RWPE1 (cell line): ENCODE measurements at regions not wholly inside any gene's neighbourhood (a gene's known extent, or its start where the extent isn't known, plus 50 kb on each side); places are given as distances from the start of the nearest gene placed in this dataset.

Experiments used
- CTCF ChIA-PET: fragments of 350-600 bp; sonication (Branson Sonifier 250); formaldehyde crosslinking; extraction: SDS; loops from one replicate; lab custom pipeline; 2021; lab: Yijun Ruan, JAX
- POLR2A ChIA-PET: fragments of 400-600 bp; formaldehyde crosslinking; extraction: SDS; loops from one replicate; lab custom pipeline; 2020; ENCODE audit warnings: antibody characterized with exemption; ENCODE audit not compliant: low non-redundant PET; lab: Yijun Ruan, JAX
- DNase-seq: peaks from one replicate; pipeline ENCODE4 v3.0.0; 2012; ENCODE audit warnings: low spot score
- H3K27ac ChIP-seq: fragments of 450-650 bp; 2 replicates; pipeline ENCODE4 v1.5.1; 2017
- TF ChIP-seq, protein P1 (sequence below): fragments of 450-650 bp; conservative IDR thresholded peaks from 2 replicates; pipeline ENCODE4 v1.5.1; 2017; ENCODE audit warnings: low read depth, mild to moderate bottlenecking

DNA sequence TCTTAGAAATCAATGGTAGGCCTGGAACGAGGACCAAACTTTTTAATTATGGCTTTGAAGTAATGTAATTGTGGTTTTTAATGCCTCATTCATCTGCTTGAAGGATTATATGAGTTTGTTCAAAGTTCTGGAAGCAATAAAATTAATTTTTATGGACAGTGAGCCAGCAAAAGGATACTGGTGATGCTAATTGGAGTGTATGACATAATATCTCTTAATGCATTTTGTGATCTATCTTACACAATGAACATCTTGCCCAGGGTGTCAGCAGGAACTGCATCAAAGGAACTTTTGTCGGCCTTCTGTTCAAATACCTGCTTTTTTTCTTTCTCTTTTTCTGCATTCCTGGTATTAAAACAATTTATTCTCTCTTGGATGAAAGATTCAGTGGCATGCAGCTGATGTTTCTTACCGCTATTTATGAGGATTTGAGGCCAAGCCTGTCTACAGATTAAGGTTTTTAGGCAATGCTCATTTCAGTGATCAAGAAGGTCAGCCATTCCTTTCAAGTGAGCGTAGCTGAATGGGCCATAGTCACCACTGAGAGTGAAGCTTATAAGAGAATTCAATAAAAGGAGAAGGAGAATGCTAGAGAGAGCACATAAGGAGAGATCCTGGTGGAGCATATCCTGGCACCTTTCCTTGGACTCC, 974.8 kb downstream of the SORCS3 start:
- no peak overlapping the region for H3K27ac ChIP-seq
- TF ChIP-seq, protein P1, sequence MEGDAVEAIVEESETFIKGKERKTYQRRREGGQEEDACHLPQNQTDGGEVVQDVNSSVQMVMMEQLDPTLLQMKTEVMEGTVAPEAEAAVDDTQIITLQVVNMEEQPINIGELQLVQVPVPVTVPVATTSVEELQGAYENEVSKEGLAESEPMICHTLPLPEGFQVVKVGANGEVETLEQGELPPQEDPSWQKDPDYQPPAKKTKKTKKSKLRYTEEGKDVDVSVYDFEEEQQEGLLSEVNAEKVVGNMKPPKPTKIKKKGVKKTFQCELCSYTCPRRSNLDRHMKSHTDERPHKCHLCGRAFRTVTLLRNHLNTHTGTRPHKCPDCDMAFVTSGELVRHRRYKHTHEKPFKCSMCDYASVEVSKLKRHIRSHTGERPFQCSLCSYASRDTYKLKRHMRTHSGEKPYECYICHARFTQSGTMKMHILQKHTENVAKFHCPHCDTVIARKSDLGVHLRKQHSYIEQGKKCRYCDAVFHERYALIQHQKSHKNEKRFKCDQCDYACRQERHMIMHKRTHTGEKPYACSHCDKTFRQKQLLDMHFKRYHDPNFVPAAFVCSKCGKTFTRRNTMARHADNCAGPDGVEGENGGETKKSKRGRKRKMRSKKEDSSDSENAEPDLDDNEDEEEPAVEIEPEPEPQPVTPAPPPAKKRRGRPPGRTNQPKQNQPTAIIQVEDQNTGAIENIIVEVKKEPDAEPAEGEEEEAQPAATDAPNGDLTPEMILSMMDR, result no peak
- ChIA-PET POLR2A (no interaction called here), CTCF (no interaction called here)
- no peak for DNase-seq

DNA sequence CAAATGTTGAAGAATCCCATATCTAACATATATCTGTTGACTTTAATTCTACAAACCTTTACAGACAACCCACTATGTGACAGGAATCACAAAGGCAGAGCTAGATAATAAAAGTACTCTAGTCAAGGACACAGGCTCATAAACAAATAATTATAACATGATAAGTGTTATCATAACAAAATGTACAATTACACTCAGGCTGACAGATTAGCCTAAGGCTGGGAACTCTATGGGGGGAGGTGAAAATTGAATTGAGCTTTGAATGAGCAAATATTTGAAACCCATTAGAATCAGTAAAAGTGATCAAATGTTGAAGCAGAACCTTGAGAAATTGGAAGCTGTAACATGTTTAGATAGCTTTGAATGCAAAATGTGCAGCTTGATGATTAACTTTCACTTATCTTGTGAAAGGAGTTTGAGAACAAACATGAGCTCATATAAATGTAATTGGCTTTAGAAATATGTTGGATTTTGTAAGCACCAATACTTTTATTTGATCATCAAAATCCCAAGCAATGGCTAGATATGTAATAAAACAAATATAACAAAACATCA, 970.2 kb downstream of the SORCS3 start:
- H3K27ac ChIP-seq, result no peak overlapping the region
- DNase-seq, result no peak
- POLR2A ChIA-PET, result no interaction called here
- CTCF ChIA-PET, result interaction anchor here (0.6 kb wide), 3 partner anchors 41 to 111 kb away, joined by 3 to 5 read pairs (median 3); no protein-coding TSS in a partner anchor
- TF ChIP-seq, protein P1, result no peak

DNA sequence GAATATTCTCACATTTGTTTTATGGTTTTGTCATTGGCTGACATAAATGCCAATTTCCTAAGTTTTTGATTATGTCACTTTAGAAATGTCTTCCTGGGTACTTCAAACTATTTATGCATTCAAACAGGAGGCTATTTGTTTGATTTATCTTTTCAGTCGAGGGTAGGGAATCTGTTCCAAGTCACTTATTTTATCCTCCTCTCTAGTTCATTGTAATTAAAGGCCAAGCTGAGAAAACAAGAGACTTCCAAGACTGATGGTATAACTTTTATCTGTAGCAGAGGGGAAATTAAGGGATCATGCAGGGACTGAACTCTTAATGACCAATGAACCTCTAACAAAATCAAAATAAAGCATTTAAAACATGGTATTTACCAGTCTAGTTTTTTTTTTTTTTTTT, 968.4 kb downstream of the SORCS3 start:
- ChIA-PET POLR2A (no interaction called here), CTCF (no interaction called here)
- no peak overlapping the region for H3K27ac ChIP-seq
- no peak for DNase-seq
- TF ChIP-seq, protein P1, result no peak

DNA sequence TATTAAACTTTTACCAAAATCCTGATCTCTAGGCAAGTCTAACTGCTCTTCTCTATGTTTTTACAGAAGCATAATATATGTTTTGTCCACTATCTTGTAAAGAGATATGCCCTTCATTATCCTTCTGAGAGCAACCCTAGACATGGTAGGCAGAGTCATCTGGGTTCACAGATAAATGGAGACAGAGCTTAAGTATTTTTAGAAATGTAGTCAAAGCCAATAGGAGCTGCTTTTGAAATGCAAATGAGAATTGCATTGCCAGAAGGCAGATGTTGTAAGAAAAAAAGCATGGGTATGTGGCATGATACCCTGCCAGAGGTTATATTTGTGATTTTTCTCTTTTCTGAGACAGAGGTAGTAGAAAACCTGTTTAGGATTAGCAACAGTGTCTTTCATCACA, 964.8 kb downstream of the SORCS3 start:
- ChIA-PET CTCF (no interaction called here), POLR2A (no interaction called here)
- no peak for DNase-seq
- TF ChIP-seq, protein P1, result no peak
- H3K27ac ChIP-seq, result no peak overlapping the region

DNA sequence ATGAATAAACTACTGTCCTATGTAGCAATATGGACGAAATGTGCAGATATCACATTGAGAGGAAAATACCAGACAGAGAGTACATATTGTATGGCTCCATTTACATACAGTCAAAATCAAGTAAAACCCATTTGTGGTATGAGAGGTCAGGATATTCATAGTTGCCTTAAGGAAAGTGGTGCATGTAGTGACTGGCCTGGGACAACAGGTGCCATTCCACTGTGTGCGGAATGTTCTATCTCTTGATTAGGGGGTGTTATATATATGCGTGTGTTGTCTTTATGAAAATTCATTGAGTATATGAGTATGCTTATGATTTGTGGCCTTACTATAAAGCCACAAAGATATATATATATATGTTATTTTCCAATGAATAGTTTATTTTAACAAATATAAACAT, 964.0 kb downstream of the SORCS3 start:
- DNase-seq, result no peak
- TF ChIP-seq, protein P1, result no peak
- POLR2A ChIA-PET, result no interaction called here
- no peak overlapping the region for H3K27ac ChIP-seq
- CTCF ChIA-PET, result no interaction called here

DNA sequence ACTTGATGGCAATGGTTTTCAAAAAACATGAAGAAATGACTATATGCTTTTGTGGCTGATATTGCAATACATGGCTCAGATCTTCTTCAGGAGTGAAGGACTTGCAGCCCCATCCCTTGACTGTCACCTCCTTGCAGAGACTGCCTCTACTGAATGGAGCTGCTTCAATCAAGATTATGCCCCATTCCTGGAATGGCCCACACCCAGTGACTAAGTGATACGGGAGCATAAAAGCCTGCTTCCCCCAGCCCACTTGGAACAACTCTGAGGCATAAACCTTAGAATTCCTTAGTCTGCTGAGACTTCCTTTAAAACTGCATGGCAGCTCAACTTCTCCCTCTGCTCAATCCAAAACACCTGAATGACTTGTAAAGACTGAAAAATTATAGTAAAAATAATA, 957.1 kb downstream of the SORCS3 start:
- H3K27ac ChIP-seq, result no peak overlapping the region
- CTCF ChIA-PET, result no interaction called here
- POLR2A ChIA-PET, result no interaction called here
- TF ChIP-seq, protein P1, result no peak
- DNase-seq, result no peak
